Hematopoietic multipotent progenitor cell treated with erythropoietin and hydrocortisone succinate and interleukin-3 and kit ligand, for 8 days (in vitro differentiated cells): ENCODE measurements at regions not wholly inside any gene's neighbourhood (a gene's known extent, or its start where the extent isn't known, plus 50 kb on each side); places are given as distances from the start of the nearest gene placed in this dataset.
A peak's percentile ranks its signal among the peaks of the same experiment; 100 is the strongest.

Experiments
- DNase-seq: peaks from one replicate; pipeline ENCODE4 v3.0.0-alpha.2; 2015

DNA sequence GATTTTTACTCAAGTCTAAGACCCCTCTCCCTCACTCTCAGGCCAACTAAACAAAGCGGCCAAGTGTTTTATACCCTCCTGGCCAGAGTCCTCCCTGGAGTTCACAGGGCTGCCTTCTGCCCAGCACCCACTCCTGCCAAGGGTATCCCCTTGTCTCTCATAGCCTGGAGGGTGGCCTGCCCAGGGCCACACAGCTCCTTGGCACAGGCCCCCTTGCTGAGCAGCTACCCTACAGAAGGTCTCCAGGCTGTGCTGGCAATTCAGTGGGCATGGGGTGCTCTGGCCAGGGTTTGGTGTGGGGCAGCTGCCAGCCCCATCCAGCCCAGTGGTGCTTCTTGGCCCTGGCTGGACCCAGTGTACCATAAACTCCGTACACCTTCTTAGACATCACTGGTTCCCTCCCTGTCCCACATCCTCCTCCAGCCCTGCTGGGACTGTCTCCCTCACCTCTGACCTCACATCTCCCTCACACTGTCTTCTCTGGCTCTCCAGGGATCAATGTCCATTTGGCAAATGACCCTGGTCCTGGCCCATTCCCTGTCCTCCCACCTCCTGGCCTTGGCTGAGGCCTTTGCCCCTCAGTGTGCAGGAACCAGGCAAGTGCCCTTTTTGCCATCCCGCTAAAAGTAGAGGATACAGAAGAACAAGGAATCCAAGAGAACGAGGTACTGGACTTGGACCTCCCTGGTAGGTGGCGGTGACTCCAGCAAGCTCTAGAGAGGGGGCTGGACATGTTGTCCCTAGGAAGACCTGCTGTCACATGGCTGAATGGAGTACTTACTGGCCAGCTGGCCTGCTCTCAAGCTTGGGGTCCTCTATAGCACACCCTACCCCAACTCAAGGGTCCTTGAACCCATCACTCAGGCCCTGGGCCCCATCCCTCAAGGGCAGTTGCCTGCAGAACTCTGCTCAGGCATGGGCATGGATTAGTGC lies 50.0 kb upstream of the TRPM1 start:
- DNase-seq, result no peak

DNA sequence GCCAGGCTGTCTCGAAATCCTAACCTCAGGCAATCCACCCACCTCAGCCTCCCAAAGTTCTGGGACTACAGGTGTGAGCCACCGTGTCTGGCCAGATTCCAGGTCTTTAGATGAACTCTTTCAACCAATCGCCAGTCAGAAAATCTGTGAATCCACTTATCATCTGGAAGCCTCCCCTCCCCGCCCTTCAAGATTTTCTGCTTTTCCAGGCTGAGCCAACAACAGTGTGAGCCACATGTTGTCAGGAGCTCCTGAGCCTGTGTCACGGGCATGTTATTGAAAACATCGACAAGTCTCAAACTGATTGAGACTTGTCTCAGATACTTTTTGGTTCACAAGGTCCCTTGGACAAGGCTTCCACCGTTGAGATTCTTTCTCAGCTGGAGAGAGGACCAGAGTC lies 52.0 kb upstream of the TRPM1 start:
- DNase-seq, result no peak

DNA sequence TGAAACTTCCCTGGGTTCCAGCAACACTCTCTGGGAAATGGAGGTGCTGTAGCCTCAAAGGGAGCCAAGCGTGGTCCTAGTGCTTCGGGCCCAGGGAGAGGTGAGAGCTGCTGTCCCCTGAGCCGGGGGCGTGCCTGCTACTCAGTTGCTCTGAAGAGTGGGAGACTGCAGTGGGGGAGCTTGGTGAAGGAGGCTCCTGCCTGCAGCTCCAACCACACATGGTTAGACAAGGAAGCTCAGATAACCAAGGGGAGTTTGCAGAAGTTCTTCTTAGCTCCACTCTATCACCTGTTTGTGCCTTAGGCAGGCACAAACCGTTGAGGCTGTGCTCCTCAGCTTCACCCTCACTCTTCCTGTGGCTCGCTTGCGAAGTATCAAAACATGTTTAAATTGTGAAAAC lies 53.6 kb upstream of the TRPM1 start:
- DNase-seq, result no peak

DNA sequence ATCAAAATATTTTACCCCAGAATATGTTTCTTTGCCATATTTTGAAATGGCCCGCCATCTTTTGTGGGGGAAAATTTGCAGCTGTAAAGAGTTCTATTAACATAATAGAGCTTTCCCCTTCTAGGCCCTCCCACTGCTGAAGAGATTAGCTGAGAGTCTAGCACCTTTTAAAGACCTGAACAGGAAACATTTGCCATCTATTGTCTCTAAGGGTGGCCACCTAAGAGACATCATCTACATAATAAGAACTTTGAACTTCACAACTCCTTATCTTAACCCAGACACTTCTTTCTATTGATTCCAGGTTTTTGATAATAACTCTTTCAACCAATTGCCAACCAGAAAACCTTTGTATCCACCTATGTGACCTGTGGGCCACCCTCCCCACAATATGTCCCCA lies 54.7 kb upstream of the TRPM1 start:
- no peak for DNase-seq

DNA sequence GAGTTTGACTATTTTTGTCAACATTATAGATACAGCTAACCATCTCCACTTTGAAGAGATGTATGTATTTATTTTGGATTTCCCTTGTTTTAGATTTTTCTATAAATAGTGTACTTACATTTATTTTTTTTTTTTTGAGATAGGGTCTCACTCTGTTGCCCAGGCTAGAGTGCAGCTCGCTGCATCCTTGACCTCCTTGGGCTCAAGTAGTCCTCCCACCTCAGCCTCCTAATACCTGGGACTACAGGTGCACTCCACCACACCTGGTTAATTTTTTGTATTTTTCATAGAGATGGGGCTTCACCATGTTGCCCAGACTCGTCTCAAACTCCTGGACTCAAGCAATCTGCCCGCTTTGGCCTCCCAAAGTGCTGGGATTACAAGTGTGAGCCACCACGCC lies 55.3 kb upstream of the TRPM1 start:
- no peak for DNase-seq

DNA sequence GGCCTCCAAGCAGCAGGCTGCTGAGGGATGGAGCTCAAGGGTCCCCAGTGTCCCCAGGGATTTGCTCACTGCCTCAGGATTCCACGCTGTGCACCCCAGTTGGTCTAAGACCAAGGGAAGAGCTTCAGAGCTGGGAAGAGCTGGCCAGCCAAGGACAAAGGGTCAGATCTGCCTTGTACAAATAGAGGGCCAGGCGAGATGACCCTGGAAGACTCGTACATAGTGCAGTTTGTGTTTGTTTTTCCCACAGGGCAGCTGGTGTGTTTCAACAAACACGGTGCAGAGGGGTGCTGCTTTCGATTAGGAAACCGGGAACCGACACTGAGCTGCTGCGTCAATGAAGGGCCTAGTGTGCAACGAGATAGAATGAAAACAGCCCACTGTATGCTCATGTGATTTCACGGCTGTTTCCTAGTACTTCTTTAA lies 56.1 kb upstream of the TRPM1 start:
- no peak for DNase-seq

DNA sequence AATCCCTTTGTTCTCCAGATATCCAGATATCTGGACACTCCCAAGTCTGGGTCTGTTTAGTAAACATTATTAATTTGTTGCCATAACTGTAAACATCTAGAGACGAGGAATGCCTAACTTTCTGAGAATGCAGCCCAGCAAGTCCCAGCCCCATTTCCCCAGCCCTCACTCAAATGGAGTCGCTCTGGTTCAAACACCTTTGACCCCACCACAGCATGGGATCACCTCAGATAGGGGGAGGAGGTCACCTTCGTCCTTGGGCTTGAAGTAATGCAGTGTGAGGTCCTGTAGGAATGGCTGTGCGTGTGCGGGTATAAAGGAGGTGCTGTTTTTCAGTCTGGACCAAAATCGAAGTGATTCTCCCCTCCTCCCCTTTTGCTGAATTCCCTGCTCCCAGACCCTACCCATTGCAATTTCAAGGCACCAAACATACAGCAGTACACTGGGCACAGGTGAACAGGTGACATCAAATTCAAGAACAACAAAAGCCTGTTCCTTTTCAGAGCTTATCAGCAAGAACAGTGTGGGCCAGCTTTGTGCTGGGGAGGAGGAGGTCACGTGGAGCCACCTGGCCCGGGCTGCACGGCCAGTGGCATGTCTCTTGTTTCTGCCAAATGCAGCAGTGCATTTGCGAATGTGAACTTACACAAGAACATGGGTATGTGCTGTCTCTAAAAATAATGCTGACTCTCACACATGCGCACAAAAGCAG lies 57.5 kb upstream of the TRPM1 start:
- peak; percentile 28 for DNase-seq

DNA sequence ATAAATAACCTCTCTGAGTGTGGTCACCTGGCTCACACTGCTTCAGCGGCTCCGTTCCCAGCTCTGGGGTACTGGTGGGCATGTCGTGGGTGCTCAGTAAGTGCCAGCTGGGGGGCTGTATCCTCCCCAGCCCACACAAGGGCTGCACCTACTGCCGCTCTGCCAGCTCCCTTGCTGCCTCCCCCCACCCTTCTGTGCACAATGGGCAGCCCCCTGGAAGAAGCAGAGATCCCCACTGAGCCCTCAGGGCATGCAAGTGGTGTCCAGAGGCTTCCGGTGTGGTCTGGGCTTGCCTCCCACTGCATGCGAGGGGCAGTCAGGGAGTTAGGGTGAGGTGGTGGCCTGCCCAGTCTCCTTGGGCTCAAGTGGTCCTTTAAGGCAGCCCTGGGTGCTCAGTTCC lies 58.3 kb upstream of the TRPM1 start:
- DNase-seq, result no peak

DNA sequence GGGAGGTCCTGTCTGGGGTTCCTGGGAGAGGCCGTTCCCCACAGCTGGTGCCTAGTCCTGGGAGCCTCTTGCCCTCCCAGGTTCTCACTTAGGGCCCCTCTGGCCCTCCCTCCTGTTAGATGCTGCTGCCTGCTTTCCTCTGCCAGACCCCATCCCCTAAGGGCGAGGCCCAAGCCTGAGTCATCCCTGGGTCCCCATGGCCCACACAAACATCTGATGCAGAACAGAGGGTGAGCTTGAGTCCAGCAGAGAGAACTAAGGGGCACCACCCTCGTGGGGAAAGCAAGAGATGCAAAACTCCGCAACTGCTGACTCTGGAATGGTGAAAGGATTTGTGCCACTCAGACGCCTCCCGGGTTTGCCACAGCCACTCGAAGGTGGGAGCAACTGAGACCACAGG lies 58.8 kb upstream of the TRPM1 start:
- DNase-seq, result no peak

DNA sequence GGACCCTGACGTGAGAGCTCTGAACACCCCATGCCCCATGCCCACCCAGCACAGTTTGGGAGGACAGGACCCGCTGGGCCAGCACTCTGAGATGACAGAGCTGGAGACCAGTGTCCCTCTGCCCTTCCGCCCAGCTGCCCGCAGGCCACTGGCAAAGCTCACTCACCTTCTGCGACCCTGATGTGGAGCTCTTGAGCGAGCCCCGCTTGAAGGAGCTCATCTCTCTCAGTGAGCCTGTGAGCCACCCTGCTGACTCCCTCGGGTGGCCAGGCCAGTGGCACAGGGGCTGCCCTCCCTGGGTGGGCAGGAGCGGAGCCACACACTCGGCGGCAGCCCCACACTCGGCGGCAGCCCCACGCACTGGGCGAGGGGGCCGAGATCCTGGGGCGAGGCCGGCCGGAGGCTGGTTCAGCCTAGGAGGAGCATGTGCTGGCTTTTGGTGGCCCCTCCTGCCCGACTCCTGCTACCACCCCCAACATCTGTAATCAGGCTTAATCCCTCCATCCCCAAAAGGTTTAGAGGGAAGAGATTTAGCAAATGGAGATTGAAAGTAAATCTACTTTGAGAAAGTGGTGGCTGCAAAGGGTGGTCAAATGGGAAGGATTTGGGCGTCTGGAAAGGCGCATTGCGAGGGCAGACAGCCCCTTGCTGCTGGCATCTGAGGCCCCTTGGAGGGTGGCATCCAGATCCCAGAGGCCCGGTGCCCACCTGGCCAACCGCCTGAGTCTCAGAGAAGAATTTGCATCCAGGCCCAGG lies 59.4 kb upstream of the TRPM1 start:
- no peak for DNase-seq

DNA sequence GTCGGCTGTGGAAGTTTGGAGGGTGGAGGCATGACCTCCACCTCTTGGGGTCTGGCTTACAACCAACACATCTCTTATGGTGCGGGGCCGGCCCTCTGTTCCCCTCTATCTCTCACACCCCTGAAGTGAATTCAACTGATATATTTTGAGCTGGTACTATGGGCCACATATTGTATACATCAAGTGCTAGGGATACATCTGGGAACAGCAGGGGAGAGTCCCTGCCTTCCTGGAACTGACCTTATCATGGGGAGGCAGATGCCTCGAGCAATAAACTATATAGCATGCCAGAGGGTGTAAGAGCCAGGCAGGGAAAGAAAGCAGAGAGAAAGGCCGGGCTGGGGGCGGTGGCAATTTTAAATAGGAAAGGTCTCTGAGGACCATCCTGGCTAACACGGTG lies 60.4 kb upstream of the TRPM1 start:
- peak; percentile 96 for DNase-seq

DNA sequence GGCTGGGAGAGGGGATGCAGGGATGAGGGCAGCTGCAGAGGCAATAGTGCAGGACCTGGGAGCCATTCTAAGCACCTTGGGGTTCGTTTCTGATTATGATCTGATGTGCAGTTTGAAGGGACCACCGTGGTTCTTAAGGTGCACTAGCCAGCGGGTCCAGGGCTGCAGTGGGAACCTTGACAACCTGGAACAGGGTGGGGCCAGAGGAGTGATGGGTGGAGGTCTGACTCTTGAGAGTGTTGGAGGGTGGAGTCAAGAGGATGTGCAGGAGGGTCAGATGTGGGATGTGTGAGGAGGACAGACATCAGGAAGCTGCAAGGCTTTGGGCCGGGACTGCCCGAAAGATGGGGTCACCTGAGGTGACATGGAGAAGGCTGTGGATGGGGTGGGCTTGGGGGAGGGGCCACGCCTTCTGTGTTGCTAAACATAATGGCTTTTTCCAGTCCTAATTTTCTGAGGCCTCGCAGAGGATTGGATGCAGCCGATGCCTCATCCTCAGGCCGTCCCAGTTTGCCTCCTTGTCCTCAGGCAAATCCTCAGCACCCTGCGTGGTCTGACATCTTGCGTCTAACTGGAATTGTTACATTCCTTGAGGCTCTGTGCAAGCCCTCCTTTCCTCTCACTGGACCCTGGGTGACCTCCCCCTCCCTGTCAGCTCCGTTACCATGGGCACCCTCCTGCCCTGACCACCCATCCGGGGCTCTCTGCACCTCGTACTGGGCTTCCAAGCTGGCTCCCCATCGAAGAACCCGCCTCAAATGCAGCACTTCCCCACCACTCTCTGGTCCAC lies 61.4 kb upstream of the TRPM1 start:
- peak; percentile 29 for DNase-seq

DNA sequence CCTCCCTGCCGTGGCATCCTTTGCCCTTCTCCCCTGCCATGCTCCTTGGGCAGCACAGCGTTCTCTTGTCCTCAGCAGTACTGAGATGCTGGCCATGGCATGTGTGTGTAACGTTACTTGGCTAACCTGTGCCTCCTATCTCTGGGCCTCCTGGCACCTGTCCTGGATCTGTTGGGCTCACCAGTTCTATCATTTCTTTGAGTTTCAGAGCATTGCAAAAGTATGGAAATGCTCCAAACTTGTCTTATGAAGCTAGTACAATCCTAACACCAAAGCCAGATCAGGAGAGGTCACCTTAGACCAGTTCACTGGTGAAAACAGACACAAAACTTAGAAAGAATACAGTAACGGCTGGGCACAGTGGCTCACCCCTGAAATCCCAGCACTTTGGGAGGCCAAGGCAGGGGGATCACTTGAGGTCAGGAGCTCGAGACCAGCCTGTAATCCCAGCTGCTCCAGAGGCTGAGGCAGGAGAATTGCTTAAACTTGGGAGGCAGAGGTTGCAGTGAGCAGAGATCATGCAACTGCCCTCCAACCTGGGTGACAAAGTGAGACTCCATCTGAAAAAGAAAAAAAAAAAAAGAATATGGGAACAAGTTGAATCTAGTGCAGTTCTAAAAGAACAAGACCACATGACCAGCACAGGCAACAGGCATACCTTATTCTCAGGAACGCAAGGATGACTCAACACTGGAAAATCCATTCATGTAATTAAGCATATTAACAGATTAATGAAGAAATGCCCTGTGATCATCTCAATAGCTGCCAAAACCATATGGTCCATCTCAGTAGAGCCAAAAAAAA lies 62.4 kb upstream of the TRPM1 start:
- DNase-seq, result no peak

DNA sequence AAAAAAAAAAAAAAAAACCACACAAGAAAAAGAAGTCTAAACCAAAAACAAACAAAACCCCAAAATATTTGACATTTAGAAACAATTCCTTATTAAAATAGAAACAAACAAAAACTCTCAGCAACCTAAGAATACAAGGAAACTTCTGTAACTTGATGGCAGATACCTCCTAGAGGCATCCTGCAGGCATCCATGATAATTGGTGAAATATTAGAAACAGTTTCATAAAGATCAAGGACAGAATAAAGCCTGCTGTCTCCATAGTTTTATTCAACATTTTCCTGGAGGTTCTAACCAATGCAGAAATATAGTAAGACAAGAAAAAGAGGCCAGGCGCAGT lies 63.0 kb upstream of the TRPM1 start:
- DNase-seq, result no peak

DNA sequence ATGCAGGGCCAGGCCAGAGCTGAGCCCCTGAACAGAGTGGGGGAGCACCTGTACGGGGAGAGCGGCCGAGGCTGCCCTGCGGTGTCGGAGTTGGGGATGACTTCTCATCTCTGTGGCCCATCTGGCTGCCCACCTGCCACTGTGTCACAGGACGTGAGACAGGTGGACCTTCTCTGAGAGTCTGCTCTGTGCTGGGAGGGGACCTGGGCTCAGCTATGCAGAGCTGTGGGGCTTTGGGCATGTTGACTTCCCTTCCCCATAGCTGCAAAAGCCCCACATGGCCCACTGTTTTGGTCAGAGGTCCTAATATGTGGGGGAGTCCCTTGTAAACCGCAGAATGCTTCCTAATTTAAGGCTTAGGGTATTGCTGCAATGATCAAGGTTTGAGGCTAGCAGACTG lies 68.0 kb upstream of the TRPM1 start:
- no peak for DNase-seq

DNA sequence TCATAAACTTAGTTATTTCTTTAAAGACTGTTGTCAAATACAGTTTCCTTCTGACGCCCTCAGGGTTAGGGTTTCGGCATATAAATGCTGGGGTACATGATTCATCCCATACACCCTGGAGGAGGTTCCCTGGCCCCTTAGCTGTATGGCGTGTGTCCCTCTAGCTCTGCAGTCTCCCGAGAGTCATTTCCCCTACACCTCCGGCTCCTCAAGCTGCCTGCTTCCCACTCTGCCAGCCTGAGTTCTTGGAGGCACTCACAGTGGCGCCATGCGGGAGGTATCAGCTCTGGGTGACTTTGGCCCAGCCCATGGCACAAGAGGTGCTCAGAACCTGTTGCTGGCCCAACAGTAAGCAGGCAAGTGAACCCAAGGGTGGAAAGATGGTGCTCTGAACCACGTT lies 70.2 kb upstream of the TRPM1 start:
- DNase-seq, result no peak

DNA sequence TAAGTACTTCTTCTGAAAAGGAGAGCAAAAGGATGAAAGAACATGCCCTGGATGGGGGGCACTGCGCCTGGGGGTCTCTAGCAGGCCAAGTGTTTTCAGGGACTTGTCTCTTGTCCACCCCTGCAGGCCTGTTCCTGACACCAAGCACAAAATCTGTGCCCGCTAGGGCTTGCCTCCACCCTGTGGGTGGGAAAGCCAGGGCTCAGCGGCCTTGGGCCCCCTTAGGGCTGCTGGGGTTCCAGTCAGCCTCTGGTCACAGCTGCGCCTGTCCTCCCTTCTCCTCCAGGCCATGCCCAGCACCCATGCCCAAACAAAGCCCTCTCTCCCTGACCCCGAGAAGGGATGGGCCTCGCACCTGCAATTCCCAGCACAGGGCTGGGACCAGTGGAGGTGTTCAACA lies 71.1 kb upstream of the TRPM1 start:
- DNase-seq, result no peak

DNA sequence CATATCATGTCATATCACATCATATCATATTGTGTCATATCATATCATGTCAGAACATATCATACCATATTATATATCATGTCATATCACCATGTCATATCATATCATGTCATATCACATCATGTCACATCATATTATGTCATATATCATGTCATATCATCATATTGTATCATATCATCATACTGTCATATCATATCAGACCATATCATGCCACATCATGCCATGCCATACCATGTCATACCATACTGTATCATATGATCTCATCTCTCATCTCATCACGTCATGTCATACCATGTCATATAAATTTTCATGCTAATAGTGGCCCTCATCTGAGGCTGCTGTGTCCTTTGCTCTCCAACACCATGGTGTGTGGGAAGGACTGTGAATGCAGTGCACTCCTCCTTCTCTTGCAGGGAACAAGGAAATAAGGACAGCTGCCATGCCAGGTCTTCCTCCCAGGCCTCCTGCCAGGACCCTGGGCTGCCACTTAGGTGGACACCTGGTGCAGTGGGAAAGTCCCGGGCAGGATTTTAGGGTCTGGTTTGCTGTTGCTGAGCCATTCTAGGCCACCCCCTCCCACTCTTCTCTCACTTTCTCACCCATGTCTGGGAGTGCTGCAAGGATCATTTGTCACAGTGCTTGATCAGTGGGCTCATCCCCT lies 72.4 kb upstream of the TRPM1 start:
- no peak for DNase-seq

DNA sequence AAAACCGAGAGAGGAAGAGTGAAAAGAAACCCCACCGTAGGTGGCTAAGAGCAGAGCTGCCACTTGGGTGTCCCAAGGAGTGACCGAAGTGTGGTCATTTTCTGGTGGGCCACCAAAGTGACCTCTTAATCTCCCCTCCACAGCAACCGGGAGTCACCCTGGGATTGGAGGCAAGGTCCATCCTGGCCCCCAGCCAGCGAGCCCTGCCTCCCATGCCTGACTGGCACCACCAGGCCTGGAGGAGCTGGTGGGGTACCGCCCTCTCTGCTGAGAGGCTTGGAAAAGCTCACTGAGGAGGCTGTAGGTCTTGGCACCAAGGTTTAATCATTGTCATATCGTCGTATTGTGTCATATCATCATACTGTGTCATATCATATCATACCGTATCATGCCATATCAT lies 74.0 kb upstream of the TRPM1 start:
- no peak for DNase-seq

DNA sequence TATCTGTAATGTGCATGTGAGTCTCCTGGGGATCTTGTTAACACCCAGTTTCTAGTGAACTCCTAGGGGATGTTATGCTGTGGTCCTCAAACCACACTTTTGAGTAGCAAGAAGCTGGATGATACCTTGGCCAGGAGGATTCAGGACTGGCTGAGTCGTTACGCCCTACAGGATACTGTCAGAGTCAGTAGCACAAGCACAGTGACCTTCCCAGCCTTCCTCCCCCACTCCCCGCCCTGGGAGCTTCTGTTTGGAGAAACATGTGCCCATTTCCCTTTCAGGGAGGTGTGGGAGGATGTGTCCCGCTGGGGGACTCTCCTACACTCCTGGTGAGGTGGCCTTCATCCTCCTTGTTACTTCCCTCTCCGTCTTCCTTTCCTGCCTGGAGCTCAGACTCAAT lies 76.4 kb upstream of the TRPM1 start:
- no peak for DNase-seq

DNA sequence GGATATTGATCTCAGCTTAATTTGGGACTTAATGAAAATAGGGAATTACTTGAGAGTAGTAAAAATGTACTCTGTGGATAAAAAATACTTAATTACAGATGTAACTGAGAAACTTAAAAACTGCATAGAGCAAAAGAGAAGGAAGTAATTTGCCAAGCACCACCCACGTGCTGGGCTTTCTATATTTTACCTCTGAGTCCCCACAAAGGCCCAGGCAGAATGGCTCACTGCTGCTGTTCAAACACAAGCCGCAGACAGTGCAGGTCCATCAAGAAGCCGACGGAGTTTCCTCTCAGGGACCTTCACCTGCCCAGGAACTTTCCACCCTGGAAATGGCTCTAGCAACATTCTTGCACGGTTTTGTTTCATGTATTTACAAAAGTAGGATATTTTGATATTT lies 77.2 kb upstream of the TRPM1 start:
- DNase-seq, result no peak

DNA sequence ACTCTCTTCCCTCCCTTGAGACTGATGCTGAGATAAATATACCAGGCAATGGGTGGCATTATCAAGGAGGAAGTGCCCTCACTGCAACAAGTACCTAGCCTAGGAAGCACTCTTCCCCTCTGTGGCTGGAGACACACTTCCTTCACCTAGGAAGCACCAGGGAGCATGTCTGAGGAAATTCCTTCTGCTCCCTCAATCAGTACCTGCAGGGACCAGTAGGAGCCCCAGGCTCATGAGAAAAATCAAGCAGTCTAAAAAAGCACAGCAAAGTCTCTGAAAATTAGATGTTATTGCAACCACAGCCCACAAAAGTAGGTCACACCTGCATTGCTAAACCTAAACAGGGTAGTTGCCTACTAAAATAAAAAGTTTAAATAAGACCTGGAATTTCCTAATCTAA lies 78.2 kb upstream of the TRPM1 start:
- DNase-seq, result no peak
